Panc1 (cell line): ENCODE measurements at regions not wholly inside any gene's neighbourhood (a gene's known extent, or its start where the extent isn't known, plus 50 kb on each side); places are given as distances from the start of the nearest gene placed in this dataset.

Experiments used
- ATAC-seq: fragments of 200-7000 bp; cut with Tn5 transposase; 2 replicates; pipeline ENCODE4 v1.9.1; 2020; ENCODE audit warnings: mild to moderate bottlenecking, moderate library complexity
- BruUV-seq: library from RNA; stranded (reverse); fragments of 400-500 nt; replicated peaks from 2 replicates; lab custom pipeline; 2021; lab: Mats Ljungman, UMichigan
- CTCF ChIA-PET: fragments of 300-600 bp; sonication (Branson Sonifier 250); formaldehyde crosslinking; loops from one replicate; lab custom pipeline; 2022; ENCODE audit warnings: antibody characterized with exemption; lab: Charles Lee
- POLR2A ChIA-PET: fragments of 300-600 bp; sonication (Branson Sonifier 250); formaldehyde crosslinking; loops from one replicate; lab custom pipeline; 2022; ENCODE audit warnings: antibody characterized with exemption; lab: Charles Lee
- DNase-seq: peaks from one replicate; pipeline ENCODE4 v3.0.0-alpha.2; 2010; ENCODE audit warnings: low read depth, low spot score
- H3K27ac ChIP-seq: 2 replicates; pipeline ENCODE4 v1.5.1; 2011; ENCODE audit warnings: mild to moderate bottlenecking, low read length, inconsistent platforms
- H3K27me3 ChIP-seq: fragments of 200-500 bp; sonication (Bioruptor generic); 2 replicates; pipeline ENCODE4 v1.6.0; 2014; ENCODE audit warnings: low read length, inconsistent platforms; ENCODE audit not compliant: control insufficient read depth, insufficient read depth
- H3K36me3 ChIP-seq: fragments of 200-500 bp; sonication (Bioruptor generic); 2 replicates; pipeline ENCODE4 v1.5.1; 2014; ENCODE audit warnings: inconsistent platforms, mild to moderate bottlenecking, low read length, moderate library complexity; ENCODE audit not compliant: control insufficient read depth, insufficient read depth
- H3K4me1 ChIP-seq: 2 replicates; pipeline ENCODE4 v1.5.1; 2011; ENCODE audit warnings: inconsistent platforms, mild to moderate bottlenecking, low read length, moderate library complexity; ENCODE audit not compliant: control insufficient read depth, insufficient read depth
- H3K4me3 ChIP-seq, 2 experiments: 2 replicates each; pipeline ENCODE4 v1.5.1; 2011 to 2012; ENCODE audit warnings: low read depth in 2 of 2, low read length in 2 of 2, mild to moderate bottlenecking in 2 of 2, inconsistent platforms in 1 of 2, moderate library complexity in 1 of 2
- H3K9me3 ChIP-seq: fragments of 200-500 bp; sonication (Bioruptor generic); 2 replicates; pipeline ENCODE4 v1.5.1; 2014; ENCODE audit warnings: low read depth, mild to moderate bottlenecking, inconsistent platforms, low read length, moderate library complexity; ENCODE audit not compliant: control insufficient read depth, insufficient read depth
- CTCF ChIP-seq: fragments of 450-650 bp; IDR thresholded peaks from 2 replicates; pipeline ENCODE4 v1.5.1; 2017; ENCODE audit warnings: mild to moderate bottlenecking
- POLR2AphosphoS5 ChIP-seq: IDR thresholded peaks from 2 replicates; pipeline ENCODE4 v1.6.1; 2012; ENCODE audit warnings: mild to moderate bottlenecking, low read depth, low read length, moderate library complexity
- REST ChIP-seq, 2 experiments: IDR thresholded peaks; 2 replicates each; pipeline ENCODE4 v1.6.1; 2011 to 2012; ENCODE audit warnings: low read depth in 2 of 2, control low read depth in 1 of 2, low read length in 1 of 2, mild to moderate bottlenecking in 1 of 2, moderate library complexity in 1 of 2; ENCODE audit not compliant: insufficient read depth in 1 of 2
- SIN3A ChIP-seq: IDR thresholded peaks from 2 replicates; pipeline ENCODE4 v1.6.1; 2012; ENCODE audit warnings: low read depth, mild to moderate bottlenecking, low read length, moderate library complexity, borderline replicate concordance; ENCODE audit not compliant: insufficient read depth
- TCF7L2 ChIP-seq: IDR thresholded peaks from 2 replicates; pipeline ENCODE4 v1.6.1; 2011; ENCODE audit warnings: mild to moderate bottlenecking, low read depth, low read length, inconsistent platforms
- in situ Hi-C: cut with HindIII; loops from 2 replicates; pipeline ENCODE4 v1.10.0; 2016; ENCODE audit warnings: low sequenced_read_pairs, low pct_unique_long_range_greater_than_20kb
- intact Hi-C: fragments of 100-400 bp; cut with micrococcal nuclease; formaldehyde crosslinking; loops from one replicate; pipeline ENCODE4 v1.10.0; 2022; ENCODE audit not compliant: unreplicated experiment

GRCh38 chr7:110105840-110106239 is 985.1 kb upstream of the LRRN3 start:
- TF ChIP-seq POLR2AphosphoS5 (no peak), SIN3A (no peak), REST (IDR thresholded peaks at IDR 0.05; ENCODE audit: insufficient read depth in 1 of 2, low read depth in 2 of 2, low read length in 1 of 2) (no peak), CTCF (no peak), TCF7L2 (no peak)
- ATAC-seq (no peak), DNase-seq (no peak)
- intact Hi-C loops (no loop called here), in situ Hi-C loops (no loop called here)
- Histone ChIP-seq H3K9me3 (no peaks in the 10 kb centered on the region), H3K27ac (no peak overlapping the region), H3K36me3 (no peaks in the 10 kb centered on the region), H3K4me1 (no peaks in the 10 kb centered on the region), H3K27me3 (no peaks in the 10 kb centered on the region), H3K4me3 (no peak overlapping the region)
- POLR2A ChIA-PET = no interaction called here
- no TSS peak for BruUV-seq
- CTCF ChIA-PET = no interaction called here

GRCh38 chr7:110119883-110120581 is 970.9 kb upstream of the LRRN3 start:
- in situ Hi-C loops (no loop called here), intact Hi-C loops (no loop called here)
- no peak for ATAC-seq

More at GRCh38 chr7:110119883-110120581, 970.9 kb upstream of the LRRN3 start:
- no peaks in the 10 kb centered on the region for H3K9me3 ChIP-seq
- no peak overlapping the region for H3K4me3 ChIP-seq
- no peaks in the 10 kb centered on the region for H3K4me1 ChIP-seq
- no peak for TF ChIP-seq POLR2AphosphoS5
- TF ChIP-seq SIN3A = no peak
- no peak for TF ChIP-seq REST (IDR thresholded peaks at IDR 0.05; ENCODE audit: insufficient read depth in 1 of 2, low read depth in 2 of 2, low read length in 1 of 2)
- no peak for TF ChIP-seq TCF7L2
- no peak for TF ChIP-seq CTCF
- no peaks in the 10 kb centered on the region for H3K27me3 ChIP-seq
- no peak overlapping the region for H3K27ac ChIP-seq
- H3K36me3 ChIP-seq = no peaks in the 10 kb centered on the region; the same call in 1 of the 2 replicates
- ChIA-PET CTCF (no interaction called here), POLR2A (no interaction called here)
- DNase-seq = no peak
- no TSS peak for BruUV-seq
